ENCODE measurements at regions not wholly inside any gene's neighbourhood (a gene's known extent, or its start where the extent isn't known, plus 50 kb on each side); places are given as distances from the start of the nearest gene placed in this dataset.

DNA sequence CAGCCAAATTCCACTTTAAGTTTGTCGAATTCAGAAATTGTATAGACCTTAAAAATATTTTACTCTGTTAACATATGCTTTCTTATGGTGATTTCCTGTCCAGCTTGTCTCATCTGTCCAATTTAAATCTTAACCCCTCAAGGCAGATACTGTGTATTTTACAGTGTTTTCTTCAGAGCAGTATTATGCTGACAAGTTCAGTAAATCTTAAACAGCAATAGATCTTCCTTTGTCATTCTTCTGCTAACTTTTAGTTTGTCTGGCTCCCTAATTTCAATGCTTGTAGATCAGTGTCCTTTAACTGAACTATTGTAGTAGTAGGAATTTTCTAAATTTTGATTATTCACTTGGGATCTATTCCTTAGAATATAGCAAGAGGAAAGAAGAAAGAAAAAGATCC lies 52.8 kb upstream of the MEIS1 start:
- Mint-ChIP-seq H3K36me3 (ENCODE audit: low read depth) (no peaks in the 10 kb centered on the region), H3K27ac (ENCODE audit: unreplicated experiment) (no peak overlapping the region), H3K9me3 (no peaks in the 10 kb centered on the region), H3K4me1 (peaks cover 9% of the 10 kb centered on the region), H3K4me3 (no peak overlapping the region), H3K27me3 (ENCODE audit: low read depth) (no peaks in the 10 kb centered on the region)
- DNase-seq (ENCODE audit: low read depth, low spot score): no peak
- TF ChIP-seq, protein P1, sequence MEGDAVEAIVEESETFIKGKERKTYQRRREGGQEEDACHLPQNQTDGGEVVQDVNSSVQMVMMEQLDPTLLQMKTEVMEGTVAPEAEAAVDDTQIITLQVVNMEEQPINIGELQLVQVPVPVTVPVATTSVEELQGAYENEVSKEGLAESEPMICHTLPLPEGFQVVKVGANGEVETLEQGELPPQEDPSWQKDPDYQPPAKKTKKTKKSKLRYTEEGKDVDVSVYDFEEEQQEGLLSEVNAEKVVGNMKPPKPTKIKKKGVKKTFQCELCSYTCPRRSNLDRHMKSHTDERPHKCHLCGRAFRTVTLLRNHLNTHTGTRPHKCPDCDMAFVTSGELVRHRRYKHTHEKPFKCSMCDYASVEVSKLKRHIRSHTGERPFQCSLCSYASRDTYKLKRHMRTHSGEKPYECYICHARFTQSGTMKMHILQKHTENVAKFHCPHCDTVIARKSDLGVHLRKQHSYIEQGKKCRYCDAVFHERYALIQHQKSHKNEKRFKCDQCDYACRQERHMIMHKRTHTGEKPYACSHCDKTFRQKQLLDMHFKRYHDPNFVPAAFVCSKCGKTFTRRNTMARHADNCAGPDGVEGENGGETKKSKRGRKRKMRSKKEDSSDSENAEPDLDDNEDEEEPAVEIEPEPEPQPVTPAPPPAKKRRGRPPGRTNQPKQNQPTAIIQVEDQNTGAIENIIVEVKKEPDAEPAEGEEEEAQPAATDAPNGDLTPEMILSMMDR (conservative IDR thresholded peaks at IDR 0.05): no peak

GRCh38 chr2:66379473-66379872 lies 55.5 kb upstream of the MEIS1 start:
- Mint-ChIP-seq H3K27me3 (ENCODE audit: low read depth) (no peaks in the 10 kb centered on the region), H3K36me3 (ENCODE audit: low read depth) (no peaks in the 10 kb centered on the region), H3K9me3 (no peaks in the 10 kb centered on the region), H3K4me3 (no peak overlapping the region), H3K27ac (ENCODE audit: unreplicated experiment) (no peak overlapping the region), H3K4me1 (peaks cover 9% of the 10 kb centered on the region)
- DNase-seq (ENCODE audit: low read depth, low spot score): no peak
- TF ChIP-seq, protein P1 (conservative IDR thresholded peaks at IDR 0.05): no peak

GRCh38 chr2:66377832-66378231 lies 57.1 kb upstream of the MEIS1 start:
- peaks cover 3% of the 10 kb centered on the region for H3K9me3 Mint-ChIP-seq
- no peak overlapping the region for H3K4me3 Mint-ChIP-seq
- TF ChIP-seq, protein P1 (conservative IDR thresholded peaks at IDR 0.05): no peak

GRCh38 chr2:66370824-66371223 lies 64.1 kb upstream of the MEIS1 start:
- Mint-ChIP-seq H3K9me3 (peaks cover 9% of the 10 kb centered on the region), H3K4me3 (no peak overlapping the region), H3K27ac (ENCODE audit: unreplicated experiment) (no peak overlapping the region), H3K4me1 (peaks cover 6% of the 10 kb centered on the region), H3K27me3 (ENCODE audit: low read depth) (no peaks in the 10 kb centered on the region), H3K36me3 (ENCODE audit: low read depth) (no peaks in the 10 kb centered on the region)
- TF ChIP-seq, protein P1 (conservative IDR thresholded peaks at IDR 0.05): no peak
- no peak for DNase-seq (ENCODE audit: low read depth, low spot score)

More at GRCh38 chr2:66377832-66378231, 57.1 kb upstream of the MEIS1 start:
- peaks cover 9% of the 10 kb centered on the region for H3K4me1 Mint-ChIP-seq
- no peak for DNase-seq (ENCODE audit: low read depth, low spot score)
- no peak overlapping the region for H3K27ac Mint-ChIP-seq (ENCODE audit: unreplicated experiment)
- no peaks in the 10 kb centered on the region for H3K36me3 Mint-ChIP-seq (ENCODE audit: low read depth)
- no peaks in the 10 kb centered on the region for H3K27me3 Mint-ChIP-seq (ENCODE audit: low read depth)

DNA sequence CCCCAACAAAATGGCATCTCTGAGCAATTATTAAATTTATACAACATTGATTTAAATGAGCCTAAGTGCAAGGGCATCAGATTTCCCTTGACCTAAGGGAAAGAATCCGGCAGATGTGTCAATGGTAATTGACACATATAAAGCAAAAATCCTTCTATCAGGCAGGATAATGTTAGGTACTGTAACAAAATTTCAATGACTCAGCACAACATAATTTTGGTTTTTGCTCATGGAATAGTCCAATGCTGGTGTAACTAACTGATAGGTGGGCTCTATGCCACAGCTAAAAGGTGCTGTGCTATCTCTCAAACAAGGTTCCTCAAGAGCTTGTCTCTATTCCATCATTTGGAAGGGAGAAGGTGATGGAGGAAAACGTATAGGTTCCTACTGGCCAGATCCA lies 68.3 kb upstream of the MEIS1 start:
- Mint-ChIP-seq H3K36me3 (ENCODE audit: low read depth) (no peaks in the 10 kb centered on the region), H3K4me3 (no peak overlapping the region), H3K27me3 (ENCODE audit: low read depth) (no peaks in the 10 kb centered on the region), H3K9me3 (peaks cover 4% of the 10 kb centered on the region), H3K4me1 (peaks cover 27% of the 10 kb centered on the region), H3K27ac (ENCODE audit: unreplicated experiment) (no peak overlapping the region)
- TF ChIP-seq, protein P1 (conservative IDR thresholded peaks at IDR 0.05): no peak
- no peak for DNase-seq (ENCODE audit: low read depth, low spot score)

Data from neural crest cell (in vitro differentiated cells).